ENCODE measurements at regions not wholly inside any gene's neighbourhood (a gene's known extent, or its start where the extent isn't known, plus 50 kb on each side); places are given as distances from the start of the nearest gene placed in this dataset.

- TF ChIP-seq POLR2A (IDR thresholded peaks at IDR 0.05; ENCODE audit: low read depth, low read length) (no peak), CTCF (IDR thresholded peaks at IDR 0.05 in 2 of 3, conservative IDR thresholded peaks at IDR 0.05 in 1 of 3; ENCODE audit: control insufficient read depth in 2 of 3, extremely low read depth in 1 of 3, insufficient read depth in 1 of 3, low read depth in 3 of 3, low read length in 3 of 3) (no peak)
Observed at GRCh38 chr11:81986556-81987161, 747.0 kb downstream of the FAM181B start.
